Stimulated activated CD4-positive, alpha-beta T cell treated with anti-CD3 and anti-CD28 coated beads, Interleukin-15, amount 100 ng/mL, for 48 hours (primary cell): ENCODE measurements at regions not wholly inside any gene's neighbourhood (a gene's known extent, or its start where the extent isn't known, plus 50 kb on each side); places are given as distances from the start of the nearest gene placed in this dataset.

ENCODE experiments used
- DNase-seq, 2 donors: peaks; one replicate each; pipeline ENCODE4 v3.0.0-alpha.2; 2020; ENCODE audit warnings: low read depth in 2 of 2

DNA sequence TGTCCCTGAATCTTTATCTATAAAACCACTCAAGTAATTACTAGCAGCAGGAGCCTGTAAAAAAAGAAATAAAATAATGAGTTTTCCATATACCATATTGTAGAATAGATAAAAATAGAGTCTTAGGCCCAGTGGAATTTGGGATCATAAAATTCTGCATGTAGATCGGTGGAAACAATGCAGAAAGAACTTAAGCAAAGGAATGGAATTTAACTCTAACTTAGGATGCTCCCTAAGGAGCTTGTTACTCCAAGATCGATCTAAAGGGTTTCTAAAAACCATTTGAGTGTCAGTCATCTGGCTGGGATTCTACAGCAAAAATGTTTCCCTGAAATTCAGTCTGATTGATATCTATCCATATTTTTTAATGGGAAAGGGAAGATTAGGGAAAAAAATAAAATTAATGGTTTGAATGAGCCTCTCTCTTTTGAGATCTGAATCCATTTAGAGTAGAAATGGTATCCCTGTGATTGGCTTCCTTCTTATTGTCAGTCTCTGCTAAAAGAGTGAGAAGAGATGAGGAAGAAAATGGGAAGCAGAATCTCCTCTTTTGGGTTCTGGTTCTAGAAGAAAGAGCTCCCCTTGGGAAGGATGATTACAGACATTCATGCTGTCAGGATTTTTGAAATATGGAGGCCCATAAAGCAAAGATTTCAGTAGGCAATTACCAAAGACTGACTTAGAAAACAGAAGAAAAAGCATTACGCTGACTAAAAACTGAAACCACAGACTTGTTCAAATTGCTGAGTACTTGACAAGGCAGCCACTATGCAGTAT, 564.3 kb upstream of the MARCKS start:
- DNase-seq: no peak

DNA sequence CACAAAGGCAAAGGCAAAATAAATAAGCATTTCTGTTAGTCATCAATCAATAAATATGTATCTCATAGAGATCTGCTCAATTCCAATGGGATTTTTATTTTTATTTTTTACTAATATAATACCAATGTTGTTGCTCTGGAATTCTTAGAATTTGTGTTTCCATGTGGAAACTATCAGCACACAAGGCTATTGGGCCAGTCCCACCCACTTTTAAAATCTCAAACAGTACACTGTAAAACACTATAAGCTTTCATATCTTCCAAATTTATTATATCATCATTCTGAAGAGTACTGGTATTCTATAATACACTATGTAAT, 563.8 kb upstream of the MARCKS start:
- DNase-seq: no peak

DNA sequence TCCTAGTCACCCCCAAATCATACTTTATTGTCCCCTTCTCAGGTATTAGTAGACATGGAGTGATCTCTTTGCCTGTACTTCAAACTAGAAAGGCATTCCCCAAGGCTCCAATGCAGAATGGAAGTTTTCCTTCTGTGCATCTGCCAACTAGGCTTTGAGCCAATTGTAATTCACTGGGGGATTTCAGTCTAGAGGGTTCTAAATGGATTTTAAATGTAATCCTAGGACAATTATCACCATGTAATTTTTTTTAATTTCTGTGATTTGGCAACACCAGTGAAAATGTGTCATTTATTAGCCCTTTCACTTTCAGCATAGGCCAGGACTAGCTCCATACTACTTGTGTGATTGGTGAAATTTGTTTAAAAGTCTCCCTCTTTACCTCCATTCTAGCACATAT, 557.6 kb upstream of the MARCKS start:
- DNase-seq: no peak

DNA sequence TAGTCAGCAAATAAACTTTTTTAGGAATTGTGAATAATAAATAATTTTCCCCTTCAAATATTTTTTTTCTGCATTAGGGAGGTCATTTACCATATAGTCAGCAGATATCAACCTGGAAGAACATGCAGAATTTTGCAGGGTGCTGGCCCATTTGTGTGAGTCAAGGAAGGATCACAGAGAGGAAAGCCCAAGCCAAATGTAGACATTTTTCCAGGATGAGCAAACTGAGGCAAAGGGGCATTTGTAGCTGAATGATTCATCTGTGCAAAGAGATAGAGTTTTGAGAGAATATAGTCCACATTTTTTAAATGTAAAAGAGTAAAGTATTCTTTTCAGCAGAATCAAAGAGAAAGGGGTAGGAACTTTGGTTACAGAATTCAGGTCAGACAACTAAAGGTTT, 555.5 kb upstream of the MARCKS start:
- no peak for DNase-seq

DNA sequence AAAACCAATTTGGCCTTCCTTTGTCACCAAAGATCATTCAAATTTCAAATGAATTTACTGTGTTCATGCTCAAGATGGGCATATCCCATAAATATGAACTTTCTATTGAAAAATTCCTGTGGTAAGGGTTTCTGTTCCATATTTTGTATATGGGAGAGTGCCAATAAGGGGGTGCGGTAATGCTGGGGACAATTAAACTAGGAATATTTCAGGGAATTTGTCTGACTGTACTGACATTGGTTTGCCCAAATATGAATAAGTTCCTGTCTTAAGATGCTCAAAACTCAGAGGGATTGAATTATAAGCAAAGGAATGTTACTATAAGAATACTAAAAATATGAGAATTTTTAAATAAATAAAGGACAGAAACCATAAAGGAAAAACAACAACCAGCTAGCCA, 553.0 kb upstream of the MARCKS start:
- no peak for DNase-seq

DNA sequence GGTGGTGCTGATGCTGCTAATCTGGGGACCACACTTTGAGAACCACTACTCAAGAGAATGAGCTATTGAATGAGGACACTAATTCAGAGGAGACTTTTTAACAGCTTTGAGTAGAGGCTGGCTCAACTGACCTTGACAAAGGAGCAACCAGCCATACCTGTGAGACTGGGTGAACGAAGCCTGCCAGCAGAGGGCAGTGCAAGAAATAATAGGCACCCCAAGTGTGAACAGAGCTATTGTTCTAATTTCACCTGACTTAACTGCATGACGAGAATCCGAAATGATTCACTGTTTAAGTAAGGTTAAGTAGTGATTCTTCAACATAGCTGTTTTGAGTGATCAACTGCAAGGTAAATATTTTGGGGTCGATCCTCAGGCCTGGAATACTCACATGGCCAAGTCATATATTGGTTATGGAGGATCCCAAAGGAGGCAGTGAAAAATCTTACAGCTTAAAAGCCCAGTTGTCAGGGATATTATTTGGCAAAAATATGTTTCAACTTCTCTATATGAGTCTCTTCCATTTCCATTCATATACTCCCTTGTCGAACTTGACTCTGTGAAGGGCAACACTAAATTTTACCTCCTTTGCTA, 550.5 kb upstream of the MARCKS start:
- peak; percentile 1 to 26 for DNase-seq

DNA sequence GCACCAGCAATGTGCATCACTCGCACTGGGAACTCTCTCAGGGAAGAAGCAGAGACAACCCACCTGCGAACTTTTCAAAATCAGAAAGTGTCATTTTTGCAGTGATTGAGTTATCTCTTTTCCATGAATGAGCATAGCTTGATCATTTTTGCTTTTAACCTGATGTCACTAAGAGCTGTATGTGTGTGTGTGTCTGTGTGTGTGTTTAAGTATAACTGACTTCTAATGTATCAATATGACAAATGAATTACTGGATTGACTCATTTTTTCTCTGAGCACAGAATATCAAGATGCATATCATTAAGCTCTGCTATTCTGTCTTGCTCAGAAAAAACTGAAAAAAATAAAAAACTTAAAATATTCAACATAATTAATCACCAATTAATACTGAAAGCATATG, 548.9 kb upstream of the MARCKS start:
- DNase-seq: no peak

DNA sequence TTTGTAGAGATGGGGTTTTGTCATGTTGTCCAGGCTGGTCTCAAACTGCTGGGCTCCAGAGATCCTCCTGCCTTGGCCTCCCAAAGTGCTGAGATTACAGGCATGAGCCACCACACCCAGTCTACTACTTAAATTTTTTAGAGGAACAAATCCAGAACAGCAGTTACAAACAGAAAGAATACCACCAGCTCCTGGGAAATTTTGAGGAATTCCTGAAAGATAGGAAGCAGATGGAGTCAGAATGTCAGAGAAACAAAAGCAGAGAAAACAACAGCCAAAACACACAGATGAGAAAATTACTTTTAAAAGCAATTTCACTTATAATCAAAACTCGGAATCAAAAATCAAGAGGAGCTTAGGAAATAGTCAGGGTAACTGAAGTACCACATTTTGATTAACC, 543.3 kb upstream of the MARCKS start:
- DNase-seq: no peak

DNA sequence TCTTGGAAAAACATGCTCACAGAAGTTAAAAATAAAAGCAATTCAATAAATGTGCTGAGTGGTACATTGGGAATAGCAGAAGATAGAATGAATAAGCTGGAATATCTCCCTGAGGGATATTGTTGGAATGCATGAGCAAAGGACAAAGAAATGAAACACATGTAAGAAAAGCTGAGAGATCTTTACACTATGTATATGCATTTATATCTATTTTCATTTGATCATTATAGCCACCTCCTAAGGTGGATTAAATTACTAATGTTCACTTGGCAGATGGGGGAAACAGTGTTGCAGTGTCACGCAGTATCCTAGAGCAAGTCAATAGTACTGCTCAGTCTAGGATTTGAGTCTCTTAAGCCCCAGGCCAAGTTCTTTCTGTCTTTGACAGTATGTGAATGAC, 542.0 kb upstream of the MARCKS start:
- no peak for DNase-seq

DNA sequence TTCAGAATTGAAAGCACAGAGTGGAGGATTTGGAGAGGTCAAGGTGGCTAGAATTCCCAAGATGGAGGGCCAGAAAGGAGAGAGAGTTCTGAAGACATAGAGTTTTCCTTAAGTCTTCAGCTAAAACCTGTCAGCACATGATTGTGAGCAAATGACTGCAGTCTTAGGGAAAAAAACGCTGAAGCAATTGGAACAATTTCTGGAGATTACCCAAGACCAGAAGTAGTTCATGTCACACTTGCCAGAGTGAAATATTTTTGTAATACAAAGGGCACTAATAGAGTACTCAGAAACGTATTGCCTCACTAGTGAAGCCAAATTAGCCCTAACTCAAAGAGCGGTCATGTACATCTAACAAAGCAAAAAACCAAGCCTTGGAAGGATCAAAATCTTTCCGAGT, 541.3 kb upstream of the MARCKS start:
- no peak for DNase-seq

DNA sequence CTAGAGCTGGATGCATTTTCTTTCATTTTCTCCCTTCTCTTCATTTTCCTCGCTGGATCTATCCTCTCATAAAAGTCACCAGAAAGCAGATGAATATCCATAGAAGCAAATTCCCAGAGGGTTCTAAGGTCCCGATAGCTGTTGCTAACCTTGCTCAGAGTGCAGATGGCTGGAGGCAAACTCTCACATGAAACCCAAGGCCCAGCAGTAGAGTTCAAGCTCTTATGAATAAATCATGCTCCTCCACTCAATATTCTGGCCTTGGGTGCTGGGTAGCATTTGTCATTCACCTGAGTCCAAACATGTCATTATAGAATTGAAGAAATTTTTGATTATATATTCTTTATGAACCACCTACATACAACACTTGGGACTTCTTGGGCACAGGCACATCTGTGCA, 539.7 kb upstream of the MARCKS start:
- DNase-seq: no peak

DNA sequence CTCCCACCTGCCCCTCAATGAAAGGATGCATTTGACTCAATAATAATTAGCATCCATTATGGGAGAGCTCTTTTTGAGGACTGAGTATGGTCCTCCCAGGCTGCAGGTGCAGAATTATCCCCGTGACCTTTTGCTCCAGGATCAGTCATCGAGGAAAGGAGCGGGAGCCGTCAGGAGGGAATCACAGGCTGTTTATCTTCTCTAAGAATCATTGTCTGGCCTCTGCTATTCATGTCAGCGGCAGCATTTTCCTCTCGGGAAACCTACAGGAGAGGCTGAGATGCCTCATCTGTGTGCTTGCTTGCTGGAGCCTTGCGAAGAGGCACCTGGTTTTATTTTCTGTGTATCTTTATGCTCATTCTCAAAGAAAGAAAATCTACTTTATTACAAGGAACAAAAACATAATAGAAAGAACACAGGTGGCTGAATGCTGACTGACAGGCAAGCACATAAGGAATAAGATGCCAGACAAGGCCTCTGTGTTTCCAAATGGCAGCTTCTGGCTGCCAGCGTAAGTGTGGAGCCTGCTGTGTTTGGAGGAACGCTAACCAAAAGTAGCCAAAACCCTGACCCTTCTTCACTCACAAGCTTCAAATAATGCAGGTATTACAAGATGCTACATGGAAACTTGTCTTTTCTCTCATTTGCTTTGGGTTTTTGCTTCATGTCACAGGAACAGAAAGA, 539.1 kb upstream of the MARCKS start:
- DNase-seq: no peak

DNA sequence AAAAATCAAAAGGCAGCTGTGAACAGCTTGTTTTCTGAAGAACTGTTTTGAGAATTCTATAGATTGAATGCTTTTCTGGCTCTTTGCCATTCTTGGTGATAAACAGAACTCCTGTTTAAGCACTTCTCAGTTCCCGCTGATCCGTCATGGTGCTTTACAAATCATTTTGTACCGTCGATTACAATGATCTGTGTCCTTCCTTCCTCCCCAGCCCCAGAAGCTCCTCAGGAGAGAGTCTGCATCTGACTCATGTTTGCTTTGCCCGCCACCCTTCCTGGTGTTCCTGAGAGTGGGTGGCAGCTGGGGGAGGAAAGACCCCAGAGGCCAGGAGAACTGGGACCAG, 538.6 kb upstream of the MARCKS start:
- DNase-seq: no peak

DNA sequence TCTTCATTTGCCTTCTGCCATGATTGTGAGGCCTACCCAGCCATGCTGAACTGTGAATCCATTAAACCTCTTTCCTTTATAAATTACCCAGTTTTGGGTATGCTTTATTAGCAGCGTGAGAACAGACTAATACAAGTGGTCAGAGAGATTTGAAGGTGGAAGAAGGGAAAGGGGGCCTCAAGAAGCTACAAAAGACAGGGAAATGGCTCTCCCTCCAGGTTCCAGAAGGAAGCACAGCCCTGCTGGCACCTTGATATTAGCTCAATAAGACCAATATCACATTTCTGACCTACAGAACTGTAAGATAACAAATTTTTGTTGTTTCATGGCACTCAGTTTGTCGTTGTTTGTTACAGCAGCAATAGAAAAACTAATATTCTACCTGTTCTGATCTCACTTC, 536.5 kb upstream of the MARCKS start:
- DNase-seq: no peak

DNA sequence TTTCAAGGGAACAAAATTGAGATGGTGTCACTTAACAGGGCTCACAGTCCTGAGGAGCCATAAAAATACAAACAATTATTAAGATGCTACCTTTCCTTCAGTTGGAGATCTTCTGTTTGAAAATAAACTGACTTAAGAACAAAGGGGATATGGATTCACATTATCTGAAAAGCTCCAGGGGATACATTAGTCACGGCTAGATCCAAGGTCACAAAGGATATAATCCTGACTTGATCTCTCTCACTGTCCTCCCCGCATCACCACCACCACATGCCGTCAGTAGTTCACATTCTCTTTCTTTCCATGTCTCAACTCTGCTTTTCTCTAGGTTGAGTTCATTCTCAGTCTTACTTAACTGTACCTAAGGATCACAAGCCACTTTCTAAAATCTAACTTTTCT, 530.4 kb upstream of the MARCKS start:
- no peak for DNase-seq

DNA sequence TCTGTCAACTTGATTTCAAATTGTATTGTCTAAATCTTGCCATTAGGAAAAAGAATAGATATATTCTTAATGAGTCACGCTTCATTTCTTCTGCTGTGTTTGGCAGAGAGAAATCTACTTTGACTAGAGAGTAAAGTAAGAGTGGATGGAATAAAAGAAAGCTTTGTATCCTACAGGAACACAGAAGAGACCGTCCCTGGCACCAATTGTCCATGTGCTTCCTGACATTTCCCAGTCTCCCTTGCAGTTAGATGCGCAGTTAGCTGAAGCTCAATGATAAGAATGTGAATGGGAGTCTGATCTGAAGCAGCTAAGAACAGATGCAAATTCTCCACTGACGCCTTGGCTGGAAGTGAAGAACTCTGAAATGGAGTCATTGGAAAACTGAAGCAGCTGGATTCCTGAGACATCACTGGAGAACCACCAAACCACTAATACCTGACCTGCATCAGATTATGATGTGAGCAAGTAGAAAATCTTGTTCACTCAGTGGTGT, 528.2 kb upstream of the MARCKS start:
- no peak for DNase-seq

DNA sequence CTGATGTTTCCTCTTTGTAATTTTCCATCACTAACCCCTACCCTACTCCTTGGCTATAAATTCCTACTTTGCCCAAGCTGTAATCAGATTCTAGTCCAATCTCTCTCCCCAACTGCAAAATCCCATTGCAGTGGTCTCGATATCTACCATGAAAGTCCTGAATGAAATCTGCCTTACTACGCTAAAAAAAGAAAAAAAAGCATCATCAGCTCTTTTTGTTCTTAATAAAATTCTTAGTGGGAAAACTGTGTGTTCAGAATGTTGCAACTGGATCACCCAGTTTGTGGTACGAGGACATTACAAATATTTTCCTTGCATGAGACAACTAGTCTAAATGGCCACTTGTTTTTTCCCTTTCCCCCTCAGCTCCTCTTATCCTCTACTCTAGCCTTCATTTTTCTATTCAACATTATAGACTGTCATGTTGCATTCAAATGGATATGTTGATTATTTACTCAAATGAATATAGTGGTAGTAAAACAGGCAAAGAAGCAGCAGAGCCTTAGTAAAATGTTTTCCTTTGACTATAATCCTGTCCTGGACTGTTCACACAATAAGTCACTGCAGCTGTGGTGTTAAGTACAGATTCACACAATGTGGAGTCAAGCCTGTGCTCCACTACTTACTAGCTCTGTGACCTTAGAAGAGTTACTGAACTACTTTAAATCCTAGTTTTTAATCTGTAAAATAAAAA, 527.1 kb upstream of the MARCKS start:
- no peak for DNase-seq

DNA sequence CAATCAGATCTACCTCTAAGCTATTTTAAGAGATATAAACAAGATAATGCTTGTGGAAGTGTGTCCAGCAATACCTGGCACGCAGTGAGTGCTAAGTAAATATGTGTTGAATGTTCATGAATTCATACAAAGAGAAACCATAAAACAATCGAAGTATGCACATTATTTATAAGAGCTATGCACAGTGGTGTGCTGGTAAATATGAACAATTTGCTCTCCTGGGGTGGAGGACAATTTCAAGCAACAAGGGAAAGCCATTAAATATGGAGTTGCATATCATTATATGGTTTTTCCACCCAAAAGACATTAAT, 526.6 kb upstream of the MARCKS start:
- no peak for DNase-seq

DNA sequence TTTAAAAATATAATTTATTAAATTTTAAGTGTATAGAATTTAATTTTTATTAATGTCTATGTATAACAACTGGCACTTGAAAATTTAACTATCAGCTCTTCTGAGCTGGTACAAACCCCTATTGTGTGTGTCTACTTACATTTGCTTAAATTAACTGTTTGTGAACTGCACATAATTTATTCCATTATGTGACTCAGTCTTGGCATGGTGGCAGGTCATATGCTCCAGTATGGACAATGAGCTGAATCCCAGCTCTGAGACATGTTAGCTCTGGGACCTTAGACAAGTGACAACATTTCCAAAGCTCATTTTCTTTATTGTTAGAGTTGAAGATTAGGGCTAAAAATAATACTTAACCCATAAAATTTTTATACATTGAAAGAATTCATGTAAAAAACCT, 526.1 kb upstream of the MARCKS start:
- no peak for DNase-seq

DNA sequence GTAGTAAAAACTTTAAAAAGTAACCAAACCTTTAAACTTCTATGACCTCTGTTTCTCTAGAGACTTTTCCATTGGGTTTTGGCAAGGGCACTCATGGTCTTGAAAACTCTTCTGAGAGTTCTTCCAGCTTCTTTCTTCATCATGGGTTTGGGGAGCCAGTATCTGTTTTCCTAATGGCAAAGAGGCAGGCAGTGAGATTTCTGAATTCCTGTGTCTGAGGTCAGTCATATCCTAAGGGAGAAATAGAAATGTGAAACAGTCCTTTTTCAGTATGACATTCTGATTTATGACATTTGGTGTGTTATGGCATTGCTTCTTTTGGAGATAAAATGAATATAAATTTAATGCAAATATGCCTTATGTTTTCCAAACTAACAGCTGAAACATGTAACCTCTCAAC, 518.5 kb upstream of the MARCKS start:
- no peak for DNase-seq

DNA sequence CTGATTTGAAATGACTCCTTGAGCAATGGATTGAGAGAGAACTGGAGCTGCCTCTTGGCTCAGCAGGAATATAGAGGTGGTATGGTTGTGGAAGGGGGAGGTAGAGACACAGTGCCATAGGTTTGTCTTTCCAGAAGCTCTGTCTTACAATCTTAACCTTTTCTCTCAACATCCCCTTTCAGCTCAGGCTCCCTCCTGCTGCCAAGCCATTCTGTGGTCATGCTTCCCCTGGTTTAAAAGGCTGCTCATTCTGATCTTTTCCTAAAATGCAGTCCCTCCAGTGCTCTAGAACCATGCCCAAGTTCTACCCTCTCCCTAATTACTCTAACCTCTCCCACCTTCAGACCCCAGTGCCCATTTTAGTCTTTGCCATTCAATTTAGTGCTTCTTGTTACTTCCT, 517.9 kb upstream of the MARCKS start:
- no peak for DNase-seq

DNA sequence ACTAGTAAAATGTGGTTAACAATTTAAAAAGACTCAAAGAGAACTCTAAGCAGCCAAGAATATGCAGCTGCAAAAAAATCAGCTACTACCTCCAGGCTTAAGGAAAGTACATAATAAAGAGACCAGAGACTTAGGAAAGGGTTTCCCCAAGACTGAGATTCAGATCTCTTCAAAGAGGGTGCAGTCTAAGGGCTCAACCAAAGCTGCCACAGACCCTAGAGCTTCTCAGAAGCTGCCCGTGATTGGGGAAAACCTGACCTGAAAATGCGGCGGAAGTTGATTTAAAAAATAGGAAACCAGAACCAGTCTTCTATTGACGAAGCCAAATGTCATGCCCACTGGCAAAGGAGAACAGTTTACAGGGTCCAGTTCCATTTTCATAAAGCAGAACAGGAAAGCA, 516.8 kb upstream of the MARCKS start:
- no peak for DNase-seq

DNA sequence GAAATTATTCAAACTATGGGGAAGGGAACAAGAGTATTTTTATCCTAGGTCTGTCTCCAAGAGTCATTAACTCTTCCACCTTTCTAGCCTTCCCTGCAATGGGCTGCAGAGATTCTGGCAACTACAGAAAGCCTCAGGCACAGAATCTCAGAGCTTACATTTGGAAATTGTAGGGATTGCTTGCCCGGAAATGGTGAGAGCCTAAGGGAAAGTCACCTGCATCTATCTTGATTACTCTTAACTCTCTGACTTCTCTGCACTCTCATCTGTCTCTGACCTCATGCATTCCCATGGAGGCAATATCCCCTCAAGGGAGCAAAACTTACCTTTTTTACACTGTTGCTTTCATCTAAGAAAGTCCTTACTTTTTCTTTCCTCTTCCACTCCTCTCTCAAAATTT, 513.2 kb upstream of the MARCKS start:
- no peak for DNase-seq
